ENCODE measurements at regions not wholly inside any gene's neighbourhood (a gene's known extent, or its start where the extent isn't known, plus 50 kb on each side); places are given as distances from the start of the nearest gene placed in this dataset.

DNA sequence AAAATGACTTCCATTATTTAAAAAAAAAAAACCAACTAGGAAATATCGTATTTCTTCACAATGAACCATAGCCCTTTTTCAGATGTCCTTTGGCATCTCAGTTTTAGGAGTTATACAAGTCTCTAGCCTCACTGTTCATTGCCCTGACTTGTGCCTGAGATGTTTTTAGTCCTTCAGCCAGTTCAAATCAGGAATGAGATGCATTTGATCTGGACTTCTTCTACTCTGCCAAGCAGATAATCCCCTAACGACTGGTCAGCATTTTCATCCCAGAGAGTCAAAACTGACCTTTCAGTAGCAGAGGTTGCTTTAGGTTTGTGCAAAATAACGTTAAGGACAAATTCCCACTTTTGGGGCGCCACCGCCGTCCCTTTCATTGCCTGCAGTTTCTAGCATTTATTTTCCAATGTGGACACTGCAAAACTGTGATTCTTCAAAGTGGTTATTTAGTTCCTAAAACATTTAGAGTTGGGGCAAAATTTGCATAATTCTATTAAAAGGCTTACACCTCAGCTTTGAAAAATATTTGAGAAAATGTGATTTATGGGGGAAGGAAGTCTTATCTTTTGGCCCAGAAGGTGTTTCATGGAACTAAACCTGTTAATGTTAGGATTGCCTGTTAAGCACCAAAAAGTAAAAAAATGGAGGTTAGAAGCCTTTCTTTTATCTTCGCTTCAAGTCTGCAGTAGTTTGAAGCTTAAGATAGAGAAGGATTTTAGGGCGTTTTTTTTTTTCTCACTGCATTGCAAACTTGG, 152.0 kb upstream of the SGK1 start:
- TF ChIP-seq, protein P1, sequence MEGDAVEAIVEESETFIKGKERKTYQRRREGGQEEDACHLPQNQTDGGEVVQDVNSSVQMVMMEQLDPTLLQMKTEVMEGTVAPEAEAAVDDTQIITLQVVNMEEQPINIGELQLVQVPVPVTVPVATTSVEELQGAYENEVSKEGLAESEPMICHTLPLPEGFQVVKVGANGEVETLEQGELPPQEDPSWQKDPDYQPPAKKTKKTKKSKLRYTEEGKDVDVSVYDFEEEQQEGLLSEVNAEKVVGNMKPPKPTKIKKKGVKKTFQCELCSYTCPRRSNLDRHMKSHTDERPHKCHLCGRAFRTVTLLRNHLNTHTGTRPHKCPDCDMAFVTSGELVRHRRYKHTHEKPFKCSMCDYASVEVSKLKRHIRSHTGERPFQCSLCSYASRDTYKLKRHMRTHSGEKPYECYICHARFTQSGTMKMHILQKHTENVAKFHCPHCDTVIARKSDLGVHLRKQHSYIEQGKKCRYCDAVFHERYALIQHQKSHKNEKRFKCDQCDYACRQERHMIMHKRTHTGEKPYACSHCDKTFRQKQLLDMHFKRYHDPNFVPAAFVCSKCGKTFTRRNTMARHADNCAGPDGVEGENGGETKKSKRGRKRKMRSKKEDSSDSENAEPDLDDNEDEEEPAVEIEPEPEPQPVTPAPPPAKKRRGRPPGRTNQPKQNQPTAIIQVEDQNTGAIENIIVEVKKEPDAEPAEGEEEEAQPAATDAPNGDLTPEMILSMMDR (IDR thresholded peaks at IDR 0.05) = no peak
- Histone ChIP-seq H3K4me1 (peaks cover 41% of the 10 kb centered on the region), H2AFZ (peak overlapping the region; percentile 59), H3K27me3 (ENCODE audit: control insufficient read depth, insufficient read depth, low read length) (no peaks in the 10 kb centered on the region), H3K4me2 (ENCODE audit: low read length) (peak overlapping the region; percentile 24), H3K9ac (no peak overlapping the region), H3K27ac (peak overlapping the region; percentile 86), H3K9me3 (ENCODE audit: control insufficient read depth, low read length) (no peaks in the 10 kb centered on the region), H3K4me3 (ENCODE audit: low read depth, low read length) (no peak overlapping the region), H3K36me3 (ENCODE audit: control insufficient read depth, insufficient read depth, low read length) (no peaks in the 10 kb centered on the region), H3K79me2 (no peaks in the 10 kb centered on the region)

DNA sequence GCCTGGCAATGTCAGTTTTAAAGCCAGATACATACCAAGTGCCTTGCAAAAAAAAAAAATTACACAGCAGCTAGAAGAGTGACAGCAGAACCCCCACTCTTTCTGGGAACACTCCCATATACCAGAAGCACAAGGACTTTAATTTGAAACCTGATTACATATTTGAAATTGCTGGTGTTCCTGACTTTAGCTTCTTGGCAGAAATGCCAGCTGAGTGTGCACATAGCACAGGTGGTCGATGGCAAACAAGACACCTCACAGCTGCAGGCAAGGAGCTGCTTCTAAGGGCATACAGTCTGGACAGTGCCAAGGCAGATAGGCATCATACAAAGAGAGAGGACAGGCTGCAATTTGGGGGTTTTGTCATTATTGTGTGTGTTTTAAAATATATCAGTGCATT, 150.7 kb upstream of the SGK1 start:
- Histone ChIP-seq H3K4me1 (peaks cover 36% of the 10 kb centered on the region), H3K9me3 (ENCODE audit: control insufficient read depth, low read length) (no peaks in the 10 kb centered on the region), H3K4me3 (ENCODE audit: low read depth, low read length) (no peak overlapping the region), H3K79me2 (no peaks in the 10 kb centered on the region), H3K27me3 (ENCODE audit: control insufficient read depth, insufficient read depth, low read length) (no peaks in the 10 kb centered on the region), H3K9ac (no peak overlapping the region), H3K36me3 (ENCODE audit: control insufficient read depth, insufficient read depth, low read length) (no peaks in the 10 kb centered on the region), H3K27ac (peak overlapping the region; percentile 86), H3K4me2 (ENCODE audit: low read length) (peak overlapping the region; percentile 5), H2AFZ (peak overlapping the region; percentile 59)
- TF ChIP-seq, protein P1 (IDR thresholded peaks at IDR 0.05) = no peak

DNA sequence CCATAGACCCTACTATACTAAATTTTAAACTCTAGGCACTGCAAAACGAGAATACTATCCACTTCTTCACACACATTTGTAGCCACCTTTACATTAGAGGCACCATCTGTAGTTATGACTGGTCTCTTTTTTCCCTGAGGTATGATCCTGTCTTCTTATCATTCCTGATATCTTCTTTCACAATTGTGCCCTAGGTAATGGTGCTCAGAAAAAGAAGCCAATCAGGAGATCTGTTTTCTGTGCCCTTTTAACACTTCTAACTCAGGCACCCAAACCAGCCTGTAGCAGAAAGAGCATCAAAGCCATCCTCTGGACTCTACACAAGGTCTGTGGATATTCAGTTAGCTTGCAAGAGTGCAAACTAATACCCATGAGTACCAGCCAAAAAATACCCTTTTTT, 149.7 kb upstream of the SGK1 start:
- Histone ChIP-seq H3K36me3 (ENCODE audit: control insufficient read depth, insufficient read depth, low read length) (no peaks in the 10 kb centered on the region), H3K27me3 (ENCODE audit: control insufficient read depth, insufficient read depth, low read length) (no peaks in the 10 kb centered on the region), H3K9ac (no peak overlapping the region), H3K79me2 (no peaks in the 10 kb centered on the region), H3K27ac (peak overlapping the region; percentile 86), H3K4me2 (ENCODE audit: low read length) (no peak overlapping the region), H3K4me1 (peaks cover 36% of the 10 kb centered on the region), H3K4me3 (ENCODE audit: low read depth, low read length) (no peak overlapping the region), H2AFZ (peak overlapping the region; percentile 23), H3K9me3 (ENCODE audit: control insufficient read depth, low read length) (no peaks in the 10 kb centered on the region)
- TF ChIP-seq, protein P1 (IDR thresholded peaks at IDR 0.05) = no peak

GRCh38 chr6:134466771-134467525, 149.0 kb upstream of the SGK1 start:
- Histone ChIP-seq H3K4me3 (ENCODE audit: low read depth, low read length) (no peak overlapping the region), H3K27ac (peak overlapping the region; percentile 86), H3K9me3 (ENCODE audit: control insufficient read depth, low read length) (no peaks in the 10 kb centered on the region), H3K4me2 (ENCODE audit: low read length) (no peak overlapping the region), H3K4me1 (peaks cover 36% of the 10 kb centered on the region), H3K27me3 (ENCODE audit: control insufficient read depth, insufficient read depth, low read length) (no peaks in the 10 kb centered on the region), H3K9ac (no peak overlapping the region), H3K36me3 (ENCODE audit: control insufficient read depth, insufficient read depth, low read length) (no peaks in the 10 kb centered on the region), H3K79me2 (no peaks in the 10 kb centered on the region), H2AFZ (peak overlapping the region; percentile 35)
- TF ChIP-seq, protein P1 (IDR thresholded peaks at IDR 0.05) = no peak
